GM18867 (cell line): ENCODE measurements at regions not wholly inside any gene's neighbourhood (a gene's known extent, or its start where the extent isn't known, plus 50 kb on each side); places are given as distances from the start of the nearest gene placed in this dataset.

ENCODE experiments used
- ATAC-seq: cut with Tn5 transposase; IDR thresholded peaks from one replicate; pipeline ENCODE4 v1.9.1; 2021; ENCODE audit warnings: mild to moderate bottlenecking, moderate library complexity; ENCODE audit not compliant: unreplicated experiment

DNA sequence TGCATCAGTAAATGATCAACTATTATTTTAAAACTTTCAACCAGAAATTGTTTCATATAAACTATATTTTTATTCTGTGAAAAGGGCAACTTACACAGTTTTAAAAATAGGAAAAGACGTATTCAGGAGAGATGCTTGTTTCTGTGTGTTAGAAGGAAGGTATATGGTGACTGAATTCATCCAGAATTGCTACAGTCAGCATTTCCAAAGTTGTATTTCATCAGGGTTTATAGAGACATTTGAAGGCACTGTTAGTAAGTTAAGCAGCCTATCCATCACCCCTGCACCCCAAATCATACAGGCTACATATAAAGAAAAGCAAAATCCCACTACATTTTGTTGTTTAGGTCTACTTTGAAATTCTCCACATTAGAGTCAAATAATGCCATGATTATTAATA is 716.0 kb downstream of the KCTD16 start:
- ATAC-seq: no peak

- no peak for ATAC-seq
These were observed 712.1 kb downstream of the KCTD16 start for GRCh38 chr5:144882739-144883283.

DNA sequence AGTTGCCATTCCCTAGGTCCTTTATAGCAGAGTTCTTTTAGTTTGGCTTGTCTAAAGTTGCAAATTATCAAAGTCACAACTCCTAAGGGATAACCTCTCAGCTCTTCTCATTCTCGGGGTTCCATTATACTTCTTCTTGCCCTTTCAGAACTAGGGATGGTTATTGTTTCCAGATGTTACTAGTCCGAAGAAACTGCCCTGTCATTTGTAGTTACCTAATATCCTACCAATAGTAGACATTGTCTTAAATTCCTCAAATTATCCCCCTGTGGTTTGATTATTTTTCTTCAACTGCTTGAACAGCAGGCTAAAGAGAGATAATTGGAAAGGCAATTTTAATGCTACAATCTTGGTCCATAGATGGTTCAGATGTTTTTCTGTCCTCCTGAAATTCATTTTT is 709.8 kb downstream of the KCTD16 start:
- ATAC-seq: no peak

- no peak for ATAC-seq
These were observed 706.3 kb downstream of the KCTD16 start for GRCh38 chr5:144876990-144877389.

DNA sequence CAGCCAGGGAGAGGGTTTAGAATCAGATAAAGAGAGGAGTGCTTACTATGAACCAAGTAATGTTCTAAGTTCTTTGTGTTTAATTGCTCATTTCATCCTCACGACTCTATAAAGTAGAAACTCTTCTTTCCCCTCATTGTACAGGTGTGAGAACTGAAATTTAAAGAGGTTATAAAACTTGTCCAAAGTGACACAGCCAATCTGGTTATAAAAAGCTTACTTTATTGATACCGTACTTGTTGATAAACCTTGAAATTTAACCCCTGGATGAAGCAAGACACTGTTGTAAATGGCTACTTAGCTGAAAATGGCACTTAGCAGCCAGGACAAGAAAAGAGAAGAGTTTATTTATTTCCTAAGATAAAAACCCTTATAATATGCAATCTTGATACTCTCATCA is 702.4 kb downstream of the KCTD16 start:
- no peak for ATAC-seq

- ATAC-seq: no peak
These were observed 693.4 kb downstream of the KCTD16 start for GRCh38 chr5:144864118-144864517.

GRCh38 chr5:144857454-144857853 is 686.8 kb downstream of the KCTD16 start:
- ATAC-seq: no peak

GRCh38 chr5:144844086-144844485 is 673.4 kb downstream of the KCTD16 start:
- ATAC-seq: no peak

GRCh38 chr5:144832416-144832815 is 661.7 kb downstream of the KCTD16 start:
- ATAC-seq: no peak

DNA sequence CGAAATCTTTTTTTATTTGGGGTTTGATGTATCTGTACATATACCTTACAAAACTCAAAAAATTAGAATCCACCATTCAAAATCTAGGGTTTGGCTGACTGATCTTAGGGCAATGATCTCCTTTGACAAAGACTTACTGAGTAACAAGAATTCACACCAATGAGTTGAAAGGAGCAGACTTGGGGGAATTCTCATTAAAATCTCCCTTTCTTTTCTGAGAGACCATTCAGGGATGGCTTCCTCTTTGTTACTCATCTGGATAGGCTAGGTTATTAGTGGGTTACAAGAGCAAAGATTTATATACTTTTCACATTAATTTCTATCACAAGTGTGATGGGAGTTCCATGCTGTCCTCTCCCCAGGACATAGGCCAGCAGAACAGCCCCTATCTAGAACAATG is 661.0 kb downstream of the KCTD16 start:
- ATAC-seq: no peak

DNA sequence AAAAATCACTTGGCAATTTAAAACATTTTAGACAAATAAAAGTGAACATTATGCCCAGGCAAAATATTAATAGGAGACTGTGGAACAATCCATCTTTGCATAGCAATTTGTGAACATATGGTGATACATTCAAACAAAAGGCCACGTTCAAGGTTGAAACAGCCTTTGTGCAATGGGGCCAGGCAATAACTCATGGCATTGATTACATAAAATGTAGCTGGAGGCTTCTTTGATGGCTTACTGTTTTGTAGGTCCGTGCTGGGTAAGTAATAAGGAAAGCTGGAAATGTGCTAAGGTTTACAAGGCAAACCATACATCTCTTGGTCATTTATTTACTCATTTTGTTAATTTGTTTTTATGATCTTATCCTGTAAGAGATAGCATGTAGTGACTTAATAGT is 651.8 kb downstream of the KCTD16 start:
- no peak for ATAC-seq

DNA sequence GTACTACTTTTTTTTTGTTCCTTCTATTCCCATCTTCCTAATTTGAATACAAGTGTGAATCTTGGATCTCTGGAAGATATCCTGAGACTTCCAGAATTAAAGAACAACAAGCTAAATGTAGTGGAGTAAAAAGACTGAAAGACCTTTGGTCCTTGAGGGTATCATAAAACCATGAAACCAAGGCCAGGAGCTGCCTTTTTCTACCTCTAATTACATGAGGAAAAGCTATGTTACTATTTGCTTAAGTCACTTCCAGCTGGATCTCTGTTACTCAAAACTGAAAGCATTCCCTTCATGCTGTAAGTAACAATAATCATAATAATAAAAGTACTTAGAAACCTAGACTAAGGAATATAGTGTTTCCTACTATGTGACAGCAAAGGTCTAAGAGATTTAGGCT is 649.6 kb downstream of the KCTD16 start:
- ATAC-seq: no peak

DNA sequence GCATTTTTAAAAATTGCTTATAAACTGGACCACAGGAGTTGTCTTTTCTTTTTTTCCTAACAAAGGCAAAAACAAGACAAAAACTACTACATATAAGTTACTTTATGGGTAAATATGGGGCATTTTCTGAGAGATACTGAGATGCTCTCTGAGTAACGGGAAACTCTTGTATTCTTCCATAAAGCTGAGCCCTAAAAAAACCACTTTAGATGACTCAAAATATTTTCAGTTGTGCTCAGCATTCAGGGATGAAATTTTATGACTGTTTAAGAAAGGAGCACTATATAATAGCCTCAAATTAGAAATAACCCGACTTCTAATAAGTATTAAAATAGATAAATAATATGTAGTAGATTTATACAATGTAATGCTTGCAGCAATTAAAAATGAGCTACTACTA is 644.5 kb downstream of the KCTD16 start:
- ATAC-seq: no peak

DNA sequence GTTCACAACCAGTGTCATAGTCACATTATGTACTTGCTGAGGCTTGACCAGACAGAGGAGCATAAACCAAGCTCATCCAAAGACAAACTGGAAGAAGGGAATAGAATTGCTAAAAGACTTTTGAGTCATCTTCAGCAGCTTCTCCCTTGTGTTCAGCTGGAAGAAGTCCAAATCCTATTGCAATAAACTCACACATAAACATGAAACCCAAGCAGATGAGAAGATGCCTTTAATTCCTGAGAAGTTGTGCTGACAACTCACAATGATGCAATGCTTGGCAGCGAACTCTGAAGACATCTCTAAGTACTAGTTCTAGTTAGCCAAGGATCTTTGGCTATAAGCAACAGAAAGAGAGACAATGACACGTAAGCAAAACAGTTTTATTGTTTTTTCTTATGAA is 642.1 kb downstream of the KCTD16 start:
- no peak for ATAC-seq

GRCh38 chr5:144800169-144800568 is 629.5 kb downstream of the KCTD16 start:
- ATAC-seq: no peak

DNA sequence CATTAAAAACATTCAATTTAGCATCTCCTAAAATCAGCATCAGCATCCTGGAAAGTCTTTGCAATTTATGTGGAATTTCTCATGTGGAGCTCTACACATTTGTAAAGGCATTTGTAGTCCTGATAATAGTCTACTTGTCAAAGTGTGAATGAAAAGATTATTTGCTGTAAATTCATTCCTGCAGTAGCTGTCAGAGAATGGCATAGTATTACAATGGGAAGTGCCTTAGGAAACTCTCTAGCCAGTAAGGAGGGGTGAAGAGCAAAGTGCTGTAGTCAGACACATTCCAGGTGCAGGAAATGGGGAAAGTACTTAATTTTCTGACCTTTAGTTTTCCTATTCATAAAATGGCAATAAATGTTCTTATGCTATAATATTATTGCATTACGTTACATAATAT is 627.9 kb downstream of the KCTD16 start:
- ATAC-seq: no peak

GRCh38 chr5:144794922-144795321 is 624.2 kb downstream of the KCTD16 start:
- no peak for ATAC-seq

- no peak for ATAC-seq
These were observed 617.9 kb downstream of the KCTD16 start for GRCh38 chr5:144788556-144788955.

- no peak for ATAC-seq
These were observed 617.4 kb downstream of the KCTD16 start for GRCh38 chr5:144788046-144788445.

GRCh38 chr5:144779368-144779767 is 608.7 kb downstream of the KCTD16 start:
- no peak for ATAC-seq

- ATAC-seq: no peak
These were observed 607.9 kb downstream of the KCTD16 start for GRCh38 chr5:144778561-144778960.

DNA sequence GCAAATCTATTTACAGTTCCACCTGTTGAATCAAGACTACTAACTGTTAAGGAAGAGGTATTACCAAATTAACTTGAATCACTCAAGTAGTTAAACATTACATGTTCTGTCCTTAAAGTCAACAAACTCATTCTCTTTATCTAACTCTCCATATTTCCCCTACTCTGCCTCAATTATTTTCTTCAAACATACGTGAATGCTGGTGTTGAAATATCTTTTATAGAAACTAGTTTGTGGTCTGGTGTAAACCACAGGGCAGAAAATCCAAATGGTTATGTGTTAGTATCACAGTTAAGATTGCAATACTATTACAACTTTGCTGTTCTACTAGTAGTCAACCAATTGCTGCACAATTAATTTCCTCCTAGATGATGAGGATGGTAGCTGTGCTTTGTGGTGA is 603.5 kb downstream of the KCTD16 start:
- no peak for ATAC-seq

GRCh38 chr5:144773628-144774027 is 603.0 kb downstream of the KCTD16 start:
- no peak for ATAC-seq

DNA sequence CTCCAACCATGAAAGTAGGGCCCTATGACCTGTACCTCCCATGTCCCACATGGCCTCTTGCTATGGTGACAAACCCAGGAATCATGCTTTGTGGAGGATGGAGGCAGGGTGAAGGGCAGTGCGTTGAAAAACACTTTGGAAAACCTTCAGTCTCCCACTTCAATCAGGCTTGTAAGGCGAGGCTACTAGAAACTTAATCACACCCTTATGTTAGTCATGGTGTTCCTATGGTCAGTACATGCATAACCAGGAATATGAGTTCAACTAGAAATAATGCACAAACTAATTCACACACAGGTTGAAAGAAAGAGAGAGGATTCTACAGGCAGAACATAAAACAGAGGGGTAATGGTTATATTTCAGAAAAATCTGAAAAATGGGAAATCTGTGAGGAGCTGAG is 601.1 kb downstream of the KCTD16 start:
- no peak for ATAC-seq
